H1 (cell line): ENCODE measurements at regions not wholly inside any gene's neighbourhood (a gene's known extent, or its start where the extent isn't known, plus 50 kb on each side); places are given as distances from the start of the nearest gene placed in this dataset.

Experiments
- CTCF ChIA-PET: fragments of 300-600 bp; sonication (Branson Sonifier 250); formaldehyde crosslinking; loops from one replicate; lab custom pipeline; 2021; ENCODE audit not compliant: partially characterized antibody; lab: Charles Lee
- POLR2A ChIA-PET: fragments of 300-600 bp; sonication (Branson Sonifier 250); formaldehyde crosslinking; loops from one replicate; lab custom pipeline; 2021; ENCODE audit warnings: inconsistent platforms; ENCODE audit not compliant: partially characterized antibody; lab: Charles Lee
- DNase-seq, 2 experiments: peaks; one replicate each; pipeline versions ENCODE4 v3.0.0 to v3.0.0-alpha.2; 2010 to 2022; ENCODE audit warnings: low spot score in 2 of 2, low read depth in 1 of 2, mixed read lengths in 1 of 2
- FAIRE-seq: peaks from 2 replicates; lab custom pipeline; 2011; peaks lifted over from hg19 to GRCh38; lab: Jason Lieb, UNC
- H2AFZ ChIP-seq: 2 replicates; pipeline ENCODE4 v1.8.1; 2012; ENCODE audit warnings: low read length, inconsistent platforms
- H2AK5ac ChIP-seq: 2 replicates; pipeline ENCODE4 v1.6.1; 2013; ENCODE audit warnings: low read depth, low read length
- H2BK120ac ChIP-seq: replicated peaks from 2 replicates; pipeline ENCODE3; 2013; ENCODE audit warnings: low read depth, low read length, inconsistent platforms
- H2BK12ac ChIP-seq: 2 replicates; pipeline ENCODE4 v1.6.1; 2013; ENCODE audit warnings: low read depth, low read length
- H2BK15ac ChIP-seq: 2 replicates; pipeline ENCODE4 v1.6.1; 2013; ENCODE audit warnings: low read length
- H2BK20ac ChIP-seq: 2 replicates; pipeline ENCODE4 v1.6.1; 2013; ENCODE audit warnings: low read length
- H2BK5ac ChIP-seq: 2 replicates; pipeline ENCODE4 v1.6.1; 2013; ENCODE audit warnings: low read depth, low read length
- H3K14ac ChIP-seq: 2 replicates; pipeline ENCODE4 v1.6.1; 2013; ENCODE audit warnings: inconsistent platforms; ENCODE audit not compliant: insufficient read length
- H3K18ac ChIP-seq: 2 replicates; pipeline ENCODE4 v1.6.1; 2013; ENCODE audit warnings: low read length; ENCODE audit errors: extremely low read depth
- H3K23ac ChIP-seq: 2 replicates; pipeline ENCODE4 v1.6.1; 2013; ENCODE audit warnings: inconsistent platforms; ENCODE audit not compliant: insufficient read length
- H3K23me2 ChIP-seq: 2 replicates; pipeline ENCODE4 v1.6.1; 2013; ENCODE audit warnings: low read depth, low read length
- H3K27ac ChIP-seq: 2 replicates; pipeline ENCODE4 v1.6.1; 2011; ENCODE audit warnings: low read depth, low read length, inconsistent platforms
- H3K27me3 ChIP-seq, 4 experiments: replicated peaks in 1 of 4; 1 replicate in 1 of 4; 2 replicates in 3 of 4; pipeline versions ENCODE4 v1.6.1 to v1.8.1; 2011 to 2013; ENCODE audit warnings: low read length in 3 of 4, mild to moderate bottlenecking in 3 of 4, inconsistent platforms in 2 of 4, mixed read lengths in 2 of 4, moderate library complexity in 1 of 4; ENCODE audit not compliant: control insufficient read depth in 3 of 4, insufficient read depth in 3 of 4; ENCODE audit errors: extremely low read depth in 1 of 4
- H3K36me3 ChIP-seq, 4 experiments: 2 replicates each; pipeline versions ENCODE4 v1.6.1 to v1.8.1; 2011 to 2013; ENCODE audit warnings: mild to moderate bottlenecking in 4 of 4, low read length in 3 of 4, moderate library complexity in 2 of 4, control low read depth in 1 of 4, inconsistent platforms in 1 of 4; ENCODE audit not compliant: insufficient read depth in 4 of 4, control insufficient read depth in 2 of 4
- H3K4ac ChIP-seq: replicated peaks from 2 replicates; pipeline ENCODE3; 2013; ENCODE audit warnings: low read length, low read depth, mixed read lengths, inconsistent platforms; ENCODE audit not compliant: insufficient read length
- H3K4me1 ChIP-seq, 4 experiments: replicated peaks in 1 of 4; 1 replicate in 1 of 4; 2 replicates in 3 of 4; pipeline versions ENCODE4 v1.6.1 to v1.8.1; 2011 to 2013; ENCODE audit warnings: low read length in 3 of 4, inconsistent platforms in 2 of 4, mixed read lengths in 1 of 4; ENCODE audit not compliant: insufficient read depth in 4 of 4, control insufficient read depth in 3 of 4
- H3K4me2 ChIP-seq, 2 experiments: 2 replicates each; pipeline versions ENCODE4 v1.6.1 to v1.8.1; 2011 to 2013; ENCODE audit warnings: low read depth in 2 of 2, low read length in 2 of 2, control low read depth in 1 of 2, inconsistent platforms in 1 of 2, mild to moderate bottlenecking in 1 of 2; ENCODE audit not compliant: insufficient read depth in 1 of 2
- H3K4me3 ChIP-seq, 4 experiments: fragments of 200-600, 300-600 bp in 1 of 4; sonication (generic), shearing (Covaris generic), sonication (Bioruptor Twin) in 1 of 4; 2 replicates each; pipeline versions ENCODE4 v1.5.1 to v1.8.1; 2011 to 2016; ENCODE audit warnings: low read length in 4 of 4, low read depth in 3 of 4, control low read depth in 2 of 4, inconsistent platforms in 2 of 4, mild to moderate bottlenecking in 2 of 4, mixed read lengths in 1 of 4, moderate library complexity in 1 of 4; ENCODE audit not compliant: insufficient read depth in 2 of 4; ENCODE audit errors: extremely low read depth in 1 of 4
- H3K56ac ChIP-seq: replicated peaks from 2 replicates; pipeline ENCODE3; 2013; ENCODE audit warnings: low read depth, mild to moderate bottlenecking, mixed read lengths, low read length, inconsistent platforms; ENCODE audit not compliant: insufficient read length
- H3K79me1 ChIP-seq: 2 replicates; pipeline ENCODE4 v1.6.1; 2013; ENCODE audit warnings: low read depth, low read length, control low read depth
- H3K79me2 ChIP-seq, 2 experiments: 2 replicates each; pipeline versions ENCODE4 v1.6.1 to v1.8.1; 2012 to 2013; ENCODE audit warnings: low read length in 2 of 2, mild to moderate bottlenecking in 2 of 2, inconsistent platforms in 1 of 2; ENCODE audit not compliant: insufficient read depth in 2 of 2, control insufficient read depth in 1 of 2
- H3K9ac ChIP-seq, 4 experiments: replicated peaks in 1 of 4; 1 replicate in 1 of 4; 2 replicates in 3 of 4; pipeline versions ENCODE4 v1.6.1 to v1.8.1; 2011 to 2013; ENCODE audit warnings: low read depth in 3 of 4, low read length in 3 of 4, control low read depth in 2 of 4, mild to moderate bottlenecking in 2 of 4, moderate library complexity in 2 of 4, inconsistent platforms in 1 of 4; ENCODE audit errors: extremely low read depth in 1 of 4
- H3K9me3 ChIP-seq, 2 experiments: 2 replicates each; pipeline versions ENCODE4 v1.6.1 to v1.8.1; 2012 to 2013; ENCODE audit warnings: mild to moderate bottlenecking in 2 of 2, moderate library complexity in 2 of 2, control low read depth in 1 of 2, inconsistent platforms in 1 of 2, low read depth in 1 of 2, low read length in 1 of 2, mixed read lengths in 1 of 2; ENCODE audit not compliant: insufficient read depth in 2 of 2
- H4K20me1 ChIP-seq, 2 experiments: replicated peaks in 1 of 2; 2 replicates each; pipeline versions ENCODE3 to v1.8.1; 2011 to 2013; ENCODE audit warnings: inconsistent platforms in 2 of 2, low read length in 2 of 2, mild to moderate bottlenecking in 1 of 2; ENCODE audit not compliant: insufficient read depth in 2 of 2, control insufficient read depth in 1 of 2
- H4K5ac ChIP-seq: 2 replicates; pipeline ENCODE4 v1.6.1; 2013; ENCODE audit warnings: low read length, low read depth, mixed read lengths, inconsistent platforms; ENCODE audit not compliant: insufficient read length
- H4K8ac ChIP-seq: 2 replicates; pipeline ENCODE4 v1.8.0; 2013; ENCODE audit warnings: mild to moderate bottlenecking, moderate library complexity, low read length, inconsistent platforms; ENCODE audit not compliant: insufficient read depth; ENCODE audit errors: extremely low read depth
- H4K91ac ChIP-seq: replicated peaks from 2 replicates; pipeline ENCODE3; 2013; ENCODE audit warnings: low read length, mixed read lengths, inconsistent platforms; ENCODE audit not compliant: insufficient read length
- EGR1 ChIP-seq: IDR thresholded peaks from 2 replicates; pipeline ENCODE4 v1.6.1; 2011; ENCODE audit warnings: low read depth, low read length, borderline replicate concordance
- HDAC6 ChIP-seq: IDR thresholded peaks from one replicate; pipeline ENCODE4 v1.7.1; 2012; ENCODE audit warnings: low read depth, mild to moderate bottlenecking, inconsistent platforms, low read length, moderate library complexity
- RFX5 ChIP-seq: IDR thresholded peaks from 2 replicates; pipeline ENCODE4 v1.6.1; 2011; ENCODE audit warnings: low read depth, low read length, improper control_type of control experiment, borderline replicate concordance
- RXRA ChIP-seq: IDR thresholded peaks from 2 replicates; pipeline ENCODE4 v1.6.1; 2011; ENCODE audit warnings: low read depth, mild to moderate bottlenecking, low read length, moderate library complexity; ENCODE audit not compliant: insufficient read depth
- YY1 ChIP-seq: IDR thresholded peaks from 2 replicates; pipeline ENCODE4 v1.6.1; 2011; ENCODE audit warnings: low read depth, mild to moderate bottlenecking, low read length
- TF ChIP-seq, protein P1 (sequence below): IDR thresholded peaks from 2 replicates; pipeline ENCODE4 v1.6.1; 2012; ENCODE audit warnings: low read length, inconsistent platforms

DNA sequence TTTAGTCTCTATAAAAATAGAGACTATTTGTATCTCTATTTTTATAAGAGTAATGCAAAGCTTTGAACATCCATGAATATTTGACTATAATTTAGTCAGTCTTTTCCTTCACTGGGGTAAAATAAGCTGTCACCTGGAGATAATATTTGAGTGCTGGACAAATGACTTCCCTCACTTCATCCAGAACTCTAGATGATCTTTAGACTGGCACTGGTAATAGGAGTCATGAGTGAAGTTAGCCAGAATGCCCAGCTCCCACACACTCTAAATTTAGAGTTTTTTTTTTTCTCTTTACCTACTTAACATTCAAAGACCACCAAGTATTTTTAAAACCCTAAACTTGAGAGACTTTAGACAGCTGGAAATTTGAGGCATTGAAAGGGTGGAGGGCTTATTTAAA, 100.7 kb downstream of the LSMEM1 start:
- no peaks in the 10 kb centered on the region for H4K20me1 ChIP-seq
- FAIRE-seq = no peak
- H2BK20ac ChIP-seq = no peak overlapping the region
- no peak overlapping the region for H2BK5ac ChIP-seq
- H3K23ac ChIP-seq = no peak overlapping the region
- no peak overlapping the region for H3K56ac ChIP-seq
- no peaks in the 10 kb centered on the region for H3K79me1 ChIP-seq
- H3K18ac ChIP-seq = no peak overlapping the region
- H2BK120ac ChIP-seq = no peak overlapping the region
- H3K9me3 ChIP-seq = no peaks in the 10 kb centered on the region
- H3K27ac ChIP-seq = no peak overlapping the region
- H3K4ac ChIP-seq = no peak overlapping the region
- no peaks in the 10 kb centered on the region for H3K79me2 ChIP-seq
- no peaks in the 10 kb centered on the region for H3K4me1 ChIP-seq
- no peaks in the 10 kb centered on the region for H3K23me2 ChIP-seq
- H2BK12ac ChIP-seq = no peak overlapping the region
- no peak overlapping the region for H4K5ac ChIP-seq
- no peak overlapping the region for H3K4me3 ChIP-seq
- TF ChIP-seq YY1 (no peak), RFX5 (no peak), EGR1 (no peak), HDAC6 (no peak), RXRA (no peak)
- TF ChIP-seq, protein P1, sequence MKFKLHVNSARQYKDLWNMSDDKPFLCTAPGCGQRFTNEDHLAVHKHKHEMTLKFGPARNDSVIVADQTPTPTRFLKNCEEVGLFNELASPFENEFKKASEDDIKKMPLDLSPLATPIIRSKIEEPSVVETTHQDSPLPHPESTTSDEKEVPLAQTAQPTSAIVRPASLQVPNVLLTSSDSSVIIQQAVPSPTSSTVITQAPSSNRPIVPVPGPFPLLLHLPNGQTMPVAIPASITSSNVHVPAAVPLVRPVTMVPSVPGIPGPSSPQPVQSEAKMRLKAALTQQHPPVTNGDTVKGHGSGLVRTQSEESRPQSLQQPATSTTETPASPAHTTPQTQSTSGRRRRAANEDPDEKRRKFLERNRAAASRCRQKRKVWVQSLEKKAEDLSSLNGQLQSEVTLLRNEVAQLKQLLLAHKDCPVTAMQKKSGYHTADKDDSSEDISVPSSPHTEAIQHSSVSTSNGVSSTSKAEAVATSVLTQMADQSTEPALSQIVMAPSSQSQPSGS = no peak
- H2BK15ac ChIP-seq = no peak overlapping the region
- ChIA-PET POLR2A (no interaction called here), CTCF (interaction anchor here (0.6 to 3.8 kb wide), 3 partner anchors 9 to 1503 kb away, joined by 3 to 21 read pairs (median 4); no protein-coding TSS in a partner anchor)
- H2AK5ac ChIP-seq = no peak overlapping the region
- H3K36me3 ChIP-seq = no peaks in the 10 kb centered on the region
- no peak overlapping the region for H3K14ac ChIP-seq
- H3K27me3 ChIP-seq = no peaks in the 10 kb centered on the region
- no peak overlapping the region for H4K91ac ChIP-seq
- no peak overlapping the region for H4K8ac ChIP-seq
- no peak overlapping the region for H2AFZ ChIP-seq
- H3K9ac ChIP-seq = no peak overlapping the region
- DNase-seq = no peak
- H3K4me2 ChIP-seq = no peak overlapping the region
